NCI-H1048 (cell line): ENCODE measurements at regions not wholly inside any gene's neighbourhood (a gene's known extent, or its start where the extent isn't known, plus 50 kb on each side); places are given as distances from the start of the nearest gene placed in this dataset.

ENCODE experiments used
- DNase-seq: peaks from one replicate; lab custom pipeline; 2025; lab: John Stamatoyannopoulos, UW

DNA sequence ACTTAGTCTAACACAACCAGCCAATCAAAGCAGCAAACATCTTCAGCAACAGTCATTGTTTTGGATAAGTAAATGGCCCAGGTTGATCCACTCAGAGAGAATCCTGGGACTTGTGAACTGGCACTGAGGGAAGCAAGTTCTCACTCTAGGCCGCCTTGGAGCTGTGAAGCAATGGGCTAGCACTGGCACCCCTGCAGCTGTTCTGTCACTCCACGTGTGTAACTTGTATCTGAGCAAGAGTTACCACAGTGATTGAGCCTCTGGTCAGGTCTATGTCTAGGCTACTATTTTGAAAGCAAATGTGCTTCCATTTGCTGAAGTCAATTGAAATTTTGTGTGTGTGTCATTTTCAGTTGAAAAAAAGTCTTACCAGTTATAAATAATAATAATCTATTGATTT lies 57.2 kb upstream of the HS3ST1 start:
- DNase-seq, result no peak

DNA sequence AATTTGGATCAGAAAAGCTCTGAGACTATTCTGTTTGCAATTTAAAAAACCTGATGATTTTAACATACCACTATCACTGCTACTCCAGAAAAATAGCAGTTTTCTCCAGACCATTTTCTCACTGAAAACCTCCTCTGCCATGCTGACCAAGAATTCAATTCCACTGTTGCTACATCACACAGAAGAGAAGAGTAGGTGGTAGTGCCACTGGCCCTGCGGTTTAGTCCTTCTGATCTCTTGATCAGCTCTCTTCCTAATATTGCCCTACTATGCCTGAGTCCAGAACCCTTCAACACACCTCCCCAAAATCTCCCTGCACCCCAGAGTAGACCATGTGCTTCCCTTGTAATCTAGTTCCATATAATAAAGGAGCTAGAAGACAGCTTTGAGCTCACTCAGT lies 55.8 kb upstream of the HS3ST1 start:
- DNase-seq, result no peak

DNA sequence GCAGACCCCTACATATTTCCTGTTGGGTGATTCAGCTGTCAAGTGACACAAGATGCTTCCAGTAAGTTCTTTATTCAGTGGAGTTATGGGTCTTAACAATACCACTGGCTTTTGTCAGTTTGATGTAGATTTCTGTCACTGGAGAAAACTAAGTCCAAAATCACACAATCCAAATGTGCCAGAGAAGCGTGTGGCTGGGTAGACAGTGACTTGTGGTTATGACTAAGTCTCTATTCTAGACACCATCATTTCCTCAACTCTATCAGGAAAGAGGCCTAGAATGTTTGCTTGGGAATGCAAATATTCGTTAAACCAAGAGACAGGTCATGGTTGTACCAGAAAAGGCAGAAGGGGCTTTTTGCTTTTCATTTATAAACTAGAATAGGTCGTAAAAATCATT lies 54.4 kb upstream of the HS3ST1 start:
- DNase-seq, result no peak

DNA sequence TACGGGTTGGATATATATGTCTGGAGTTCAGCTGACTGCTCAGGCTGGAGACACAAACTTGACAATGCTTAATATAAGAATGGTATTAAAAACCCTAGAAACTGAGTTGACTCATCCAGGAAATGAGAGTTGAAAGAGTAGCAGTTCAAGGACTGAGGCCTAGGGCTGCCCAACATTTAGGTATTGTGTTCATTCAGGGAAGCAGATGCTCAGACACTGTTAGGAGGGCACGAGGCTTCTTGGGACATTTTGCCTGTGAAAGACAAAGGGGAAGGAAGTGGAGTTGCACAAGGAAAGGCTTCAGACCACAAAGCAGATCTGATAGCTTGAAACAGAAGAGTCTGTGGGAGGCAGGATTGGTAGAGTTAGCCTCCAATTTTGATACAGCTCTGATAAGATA lies 52.0 kb upstream of the HS3ST1 start:
- no peak for DNase-seq
